Endothelial cell of umbilical vein (primary cell): ENCODE measurements at regions not wholly inside any gene's neighbourhood (a gene's known extent, or its start where the extent isn't known, plus 50 kb on each side); places are given as distances from the start of the nearest gene placed in this dataset.

Experiments
- BruUV-seq: library from RNA; stranded (reverse); fragments of 400-500 nt; replicated peaks from 2 replicates; lab custom pipeline; 2021; lab: Mats Ljungman, UMichigan
- CTCF ChIA-PET: fragments of 300-600, 350-600 bp; sonication (Branson Sonifier 250); formaldehyde crosslinking; loops from one replicate; lab custom pipeline; 2021; ENCODE audit warnings: antibody characterized with exemption, inconsistent platforms; lab: Charles Lee
- POLR2A ChIA-PET: fragments of 300-600, 350-600 bp; sonication (Branson Sonifier 250); formaldehyde crosslinking; loops from one replicate; lab custom pipeline; 2021; ENCODE audit warnings: antibody characterized with exemption, inconsistent platforms; lab: Charles Lee
- DNase-seq: peaks from one replicate; pipeline ENCODE4 v3.0.0-alpha.2; 2011; ENCODE audit warnings: low read depth, low spot score
- FAIRE-seq: peaks from 2 replicates; lab custom pipeline; 2011; peaks lifted over from hg19 to GRCh38; lab: Jason Lieb, UNC
- H2AFZ ChIP-seq: 2 replicates; pipeline ENCODE4 v1.6.0; 2012; ENCODE audit warnings: low read depth, low read length, control low read depth, inconsistent platforms
- H3K27ac ChIP-seq: 2 replicates; pipeline ENCODE4 v1.5.1; 2011; ENCODE audit warnings: low read depth, mild to moderate bottlenecking, control low read depth, low read length, moderate library complexity; ENCODE audit not compliant: insufficient read depth
- H3K27me3 ChIP-seq, 2 experiments: 2 replicates each; pipeline versions ENCODE4 v1.6.0 to v1.6.1; 2011; ENCODE audit warnings: low read length in 2 of 2, mixed read lengths in 1 of 2; ENCODE audit not compliant: control insufficient read depth in 2 of 2, insufficient read depth in 2 of 2
- H3K36me3 ChIP-seq, 2 experiments: 2 replicates in 1 of 2; 3 replicates in 1 of 2; pipeline ENCODE4 v1.5.1; 2011; ENCODE audit warnings: low read length in 2 of 2, mild to moderate bottlenecking in 1 of 2, moderate library complexity in 1 of 2; ENCODE audit not compliant: control insufficient read depth in 2 of 2, insufficient read depth in 2 of 2; ENCODE audit errors: extremely low read depth in 1 of 2
- H3K4me1 ChIP-seq: 3 replicates; pipeline ENCODE4 v1.5.1; 2011; ENCODE audit warnings: mild to moderate bottlenecking, low read length; ENCODE audit not compliant: control insufficient read depth, insufficient read depth; ENCODE audit errors: extremely low read depth
- H3K4me2 ChIP-seq: 2 replicates; pipeline ENCODE4 v1.6.1; 2011; ENCODE audit warnings: low read length, control low read depth, mixed read lengths; ENCODE audit not compliant: insufficient read depth
- H3K4me3 ChIP-seq, 3 experiments: fragments of 200-600 bp in 1 of 3; sonication (generic), shearing (Covaris generic) in 1 of 3; replicated peaks in 1 of 3; 2 replicates each; pipeline ENCODE4 v1.5.1; 2011 to 2016; ENCODE audit warnings: control low read depth in 3 of 3, low read length in 3 of 3, mild to moderate bottlenecking in 2 of 3, inconsistent platforms in 1 of 3, low read depth in 1 of 3, moderate library complexity in 1 of 3; ENCODE audit not compliant: insufficient read depth in 1 of 3
- H3K79me2 ChIP-seq: 2 replicates; pipeline ENCODE4 v1.6.0; 2012; ENCODE audit warnings: low read length, inconsistent platforms; ENCODE audit not compliant: control insufficient read depth, insufficient read depth
- H3K9ac ChIP-seq: replicated peaks from 2 replicates; pipeline ENCODE3; 2011; ENCODE audit warnings: low read length, control low read depth; ENCODE audit not compliant: insufficient read depth; ENCODE audit errors: extremely low read depth
- H3K9me1 ChIP-seq: replicated peaks from 3 replicates; pipeline ENCODE4 v1.6.0; 2011; ENCODE audit warnings: mild to moderate bottlenecking, low read length; ENCODE audit not compliant: control insufficient read depth, insufficient read depth; ENCODE audit errors: extremely low read depth
- H3K9me3 ChIP-seq: replicated peaks from 2 replicates; pipeline ENCODE4 v1.5.1; 2012; ENCODE audit warnings: low read length, inconsistent platforms; ENCODE audit not compliant: control insufficient read depth, insufficient read depth
- H4K20me1 ChIP-seq: replicated peaks from 2 replicates; pipeline ENCODE3; 2011; ENCODE audit warnings: mild to moderate bottlenecking, low read length; ENCODE audit not compliant: control insufficient read depth, insufficient read depth; ENCODE audit errors: extremely low read depth
- MYC ChIP-seq: IDR thresholded peaks from one replicate; pipeline ENCODE4 v1.6.1; 2011; ENCODE audit warnings: mild to moderate bottlenecking, low read depth, low read length
- POLR2A ChIP-seq: IDR thresholded peaks from 2 replicates; pipeline ENCODE4 v1.6.1; 2012; ENCODE audit warnings: low read depth, mild to moderate bottlenecking, control low read depth, low read length
- dilution Hi-C: fragments of 300-500 bp; cut with MboI; formaldehyde crosslinking; loops from one replicate; pipeline ENCODE4 v1.15.0; 2019; ENCODE audit warnings: low sequenced_read_pairs; ENCODE audit not compliant: extremely low pct_ligation_motif_present
- intact Hi-C: fragments of 100-400 bp; cut with micrococcal nuclease; formaldehyde crosslinking; loops from one replicate; pipeline ENCODE4 v1.10.0; 2022
- TF ChIP-seq, protein P1 (sequence below), 2 donors: IDR thresholded peaks; 1 replicate in 1 of 2; 2 replicates in 1 of 2; pipeline ENCODE4 v1.5.1; 2011; ENCODE audit warnings: low read length in 2 of 2, mild to moderate bottlenecking in 2 of 2, moderate library complexity in 2 of 2, control low read depth in 1 of 2, inconsistent platforms in 1 of 2, low read depth in 1 of 2; ENCODE audit not compliant: insufficient read depth in 1 of 2; ENCODE audit errors: extremely low read depth in 1 of 2

GRCh38 chr4:120525106-120525505 lies 397.4 kb downstream of the PRDM5 start:
- H3K9me3 ChIP-seq = no peaks in the 10 kb centered on the region
- no peak overlapping the region for H3K27ac ChIP-seq
- BruUV-seq = no TSS peak
- H3K4me2 ChIP-seq = no peak overlapping the region
- POLR2A ChIA-PET = no interaction called here
- DNase-seq (no peak), FAIRE-seq (no peak)
- no peak overlapping the region for H3K9ac ChIP-seq
- no peaks in the 10 kb centered on the region for H3K9me1 ChIP-seq
- intact Hi-C loops = no loop called here
- CTCF ChIA-PET = no interaction called here
- no peak for TF ChIP-seq POLR2A
- H2AFZ ChIP-seq = no peak overlapping the region
- no peaks in the 10 kb centered on the region for H3K79me2 ChIP-seq
- no peak overlapping the region for H3K4me3 ChIP-seq
- H3K27me3 ChIP-seq = no peaks in the 10 kb centered on the region
- no peaks in the 10 kb centered on the region for H3K4me1 ChIP-seq
- H4K20me1 ChIP-seq = no peaks in the 10 kb centered on the region
- H3K36me3 ChIP-seq = no peaks in the 10 kb centered on the region
- dilution Hi-C loops = no loop called here

GRCh38 chr4:120524237-120524636 lies 398.3 kb downstream of the PRDM5 start:
- H3K9me1 ChIP-seq = no peaks in the 10 kb centered on the region
- FAIRE-seq = no peak
- H3K9ac ChIP-seq = no peak overlapping the region
- H3K4me3 ChIP-seq = no peak overlapping the region
- H3K36me3 ChIP-seq = no peaks in the 10 kb centered on the region
- no peaks in the 10 kb centered on the region for H3K4me1 ChIP-seq
- intact Hi-C loops = no loop called here
- no peak overlapping the region for H2AFZ ChIP-seq
- no peak for TF ChIP-seq MYC
- TF ChIP-seq, protein P1, sequence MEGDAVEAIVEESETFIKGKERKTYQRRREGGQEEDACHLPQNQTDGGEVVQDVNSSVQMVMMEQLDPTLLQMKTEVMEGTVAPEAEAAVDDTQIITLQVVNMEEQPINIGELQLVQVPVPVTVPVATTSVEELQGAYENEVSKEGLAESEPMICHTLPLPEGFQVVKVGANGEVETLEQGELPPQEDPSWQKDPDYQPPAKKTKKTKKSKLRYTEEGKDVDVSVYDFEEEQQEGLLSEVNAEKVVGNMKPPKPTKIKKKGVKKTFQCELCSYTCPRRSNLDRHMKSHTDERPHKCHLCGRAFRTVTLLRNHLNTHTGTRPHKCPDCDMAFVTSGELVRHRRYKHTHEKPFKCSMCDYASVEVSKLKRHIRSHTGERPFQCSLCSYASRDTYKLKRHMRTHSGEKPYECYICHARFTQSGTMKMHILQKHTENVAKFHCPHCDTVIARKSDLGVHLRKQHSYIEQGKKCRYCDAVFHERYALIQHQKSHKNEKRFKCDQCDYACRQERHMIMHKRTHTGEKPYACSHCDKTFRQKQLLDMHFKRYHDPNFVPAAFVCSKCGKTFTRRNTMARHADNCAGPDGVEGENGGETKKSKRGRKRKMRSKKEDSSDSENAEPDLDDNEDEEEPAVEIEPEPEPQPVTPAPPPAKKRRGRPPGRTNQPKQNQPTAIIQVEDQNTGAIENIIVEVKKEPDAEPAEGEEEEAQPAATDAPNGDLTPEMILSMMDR (IDR thresholded peaks at IDR 0.05; ENCODE audit: extremely low read depth in 1 of 2, insufficient read depth in 1 of 2, low read depth in 1 of 2, low read length in 2 of 2) = no peak
- no peaks in the 10 kb centered on the region for H3K27me3 ChIP-seq
- no peaks in the 10 kb centered on the region for H3K79me2 ChIP-seq
- no peak overlapping the region for H3K27ac ChIP-seq
- no peak for DNase-seq
- BruUV-seq = no TSS peak
- ChIA-PET CTCF (interaction anchor here (0.7 kb wide), 1 partner anchor 9 kb away, joined by 3 read pairs; no protein-coding TSS in a partner anchor), POLR2A (no interaction called here)
- H4K20me1 ChIP-seq = no peaks in the 10 kb centered on the region
- no peaks in the 10 kb centered on the region for H3K9me3 ChIP-seq
- dilution Hi-C loops = no loop called here
- no peak overlapping the region for H3K4me2 ChIP-seq
